ENCODE measurements at regions not wholly inside any gene's neighbourhood (a gene's known extent, or its start where the extent isn't known, plus 50 kb on each side); places are given as distances from the start of the nearest gene placed in this dataset.

GRCh38 chr5:8553364-8553763 lies 684.4 kb downstream of the MTRR start:
- FAIRE-seq: no peak
- TF ChIP-seq NR2F1 (CRISPR knock-in tag; IDR thresholded peaks at IDR 0.05) (no peak), THYN1 (CRISPR knock-in tag; IDR thresholded peaks at IDR 0.05; ENCODE audit: borderline replicate concordance, low read depth) (no peak)

DNA sequence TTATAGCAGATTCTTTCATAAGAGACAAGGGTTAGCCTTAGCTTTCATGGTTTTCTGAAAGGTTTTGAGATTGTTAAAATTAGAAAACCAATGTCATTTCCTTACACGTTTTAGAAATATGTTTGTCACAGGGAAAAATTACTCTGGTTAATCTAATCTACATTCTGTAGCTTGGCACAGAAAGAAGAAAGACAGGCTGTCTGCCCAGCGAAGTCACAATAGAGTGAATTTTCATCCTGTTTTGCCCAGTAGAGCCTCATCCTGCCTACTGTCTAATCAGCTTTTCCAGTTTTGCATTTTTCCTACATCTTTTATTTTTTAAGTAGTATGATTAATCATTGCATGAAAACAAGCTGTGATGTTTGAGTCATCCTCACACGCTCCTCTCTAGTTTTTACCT lies 688.8 kb downstream of the MTRR start:
- no TSS peak for BruUV-seq (replicated peaks)
- 4% methylated on average over 3 of the region's 3 CpGs for WGBS (ENCODE audit: low lambda C conversion rate)
- intact Hi-C loops (cut with micrococcal nuclease; ENCODE audit: unreplicated experiment): no loop called here
- TF ChIP-seq ZNF605 (CRISPR knock-in tag; IDR thresholded peaks at IDR 0.05) (no peak), AKAP8 (CRISPR knock-in tag; IDR thresholded peaks at IDR 0.05) (no peak), PHB2 (IDR thresholded peaks at IDR 0.05; ENCODE audit: partially characterized antibody) (no peak), ZNF124 (CRISPR knock-in tag; IDR thresholded peaks at IDR 0.05) (no peak), ZBTB8A (CRISPR knock-in tag; IDR thresholded peaks at IDR 0.05; ENCODE audit: borderline replicate concordance, low read depth) (no peak), SNAPC4 (CRISPR knock-in tag; IDR thresholded peaks at IDR 0.05) (no peak), MYC (CRISPR knock-in tag; IDR thresholded peaks at IDR 0.05; ENCODE audit: borderline replicate concordance) (no peak), JUNB (CRISPR knock-in tag; IDR thresholded peaks at IDR 0.05; ENCODE audit: borderline replicate concordance) (no peak), TEF (CRISPR knock-in tag; IDR thresholded peaks at IDR 0.05) (no peak), MZF1 (CRISPR knock-in tag; IDR thresholded peaks at IDR 0.05; ENCODE audit: borderline replicate concordance) (no peak)
- TF ChIP-seq, protein P1, sequence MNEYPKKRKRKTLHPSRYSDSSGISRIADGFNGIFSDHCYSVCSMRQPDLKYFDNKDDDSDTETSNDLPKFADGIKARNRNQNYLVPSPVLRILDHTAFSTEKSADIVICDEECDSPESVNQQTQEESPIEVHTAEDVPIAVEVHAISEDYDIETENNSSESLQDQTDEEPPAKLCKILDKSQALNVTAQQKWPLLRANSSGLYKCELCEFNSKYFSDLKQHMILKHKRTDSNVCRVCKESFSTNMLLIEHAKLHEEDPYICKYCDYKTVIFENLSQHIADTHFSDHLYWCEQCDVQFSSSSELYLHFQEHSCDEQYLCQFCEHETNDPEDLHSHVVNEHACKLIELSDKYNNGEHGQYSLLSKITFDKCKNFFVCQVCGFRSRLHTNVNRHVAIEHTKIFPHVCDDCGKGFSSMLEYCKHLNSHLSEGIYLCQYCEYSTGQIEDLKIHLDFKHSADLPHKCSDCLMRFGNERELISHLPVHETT (CRISPR knock-in tag; conservative IDR thresholded peaks at IDR 0.05): no peak

More at GRCh38 chr5:8553364-8553763, 684.4 kb downstream of the MTRR start:
- intact Hi-C loops (cut with micrococcal nuclease; ENCODE audit: unreplicated experiment) (no loop called here), in situ Hi-C loops (cut with HindIII; ENCODE audit: extremely low pct_ligation_motif_present, low pct_unique_long_range_greater_than_20kb) (no loop called here)
- Histone ChIP-seq H3K27me3 (ENCODE audit: control insufficient read depth in 1 of 2, insufficient read depth in 2 of 2, low read length in 2 of 2) (no peaks in the 10 kb centered on the region), H3K9me3 (ENCODE audit: low read length) (peaks cover 62% of the 10 kb centered on the region), H3K36me3 (replicated peaks in 1 of 2; ENCODE audit: control insufficient read depth in 1 of 2, insufficient read depth in 2 of 2, low read length in 2 of 2) (no peaks in the 10 kb centered on the region), H3K79me2 (ENCODE audit: insufficient read depth, low read length) (no peaks in the 10 kb centered on the region), H4K20me1 (ENCODE audit: insufficient read depth, low read length) (no peaks in the 10 kb centered on the region), H3K27ac (ENCODE audit: extremely low read length, insufficient read depth, low read length) (no peak overlapping the region), H3K4me3 (replicated peaks in 1 of 3; ENCODE audit: insufficient read depth in 1 of 3, low read depth in 2 of 3, low read length in 3 of 3) (no peak overlapping the region), H3K9ac (ENCODE audit: insufficient read depth, low read depth, low read length) (no peak overlapping the region), H2AFZ (ENCODE audit: low read length) (no peak overlapping the region), H3K4me2 (ENCODE audit: low read depth, low read length) (no peak overlapping the region), H3K4me1 (ENCODE audit: insufficient read depth, low read length) (no peaks in the 10 kb centered on the region)
- CTCF ChIA-PET (ENCODE audit: low intra/inter-chr PET ratio, low total read pairs): no interaction called here
- BruUV-seq (replicated peaks): no TSS peak
- DNase-seq (ENCODE audit: low spot score): no peak
- no peak for ATAC-seq
- POLR2A ChIA-PET: no interaction called here

More for the DNA sequence above, 688.8 kb downstream of the MTRR start:
- H3K27me3 ChIP-seq (ENCODE audit: control insufficient read depth in 1 of 2, insufficient read depth in 2 of 2, low read length in 2 of 2): no peaks in the 10 kb centered on the region
- in situ Hi-C loops (cut with HindIII; ENCODE audit: extremely low pct_ligation_motif_present, low pct_unique_long_range_greater_than_20kb): no loop called here
- no peaks in the 10 kb centered on the region for H4K20me1 ChIP-seq (ENCODE audit: insufficient read depth, low read length)
- POLR2A ChIA-PET: no interaction called here
- FAIRE-seq (no peak), DNase-seq (ENCODE audit: low spot score) (no peak), ATAC-seq (no peak)
- H2AFZ ChIP-seq (ENCODE audit: low read length): no peak overlapping the region
- no peaks in the 10 kb centered on the region for H3K36me3 ChIP-seq (replicated peaks in 1 of 2; ENCODE audit: control insufficient read depth in 1 of 2, insufficient read depth in 2 of 2, low read length in 2 of 2)
- H3K79me2 ChIP-seq (ENCODE audit: insufficient read depth, low read length): no peaks in the 10 kb centered on the region
- H3K4me3 ChIP-seq (replicated peaks in 1 of 3; ENCODE audit: insufficient read depth in 1 of 3, low read depth in 2 of 3, low read length in 3 of 3): no peak overlapping the region
- H3K4me2 ChIP-seq (ENCODE audit: low read depth, low read length): no peak overlapping the region
- CTCF ChIA-PET (ENCODE audit: low intra/inter-chr PET ratio, low total read pairs): no interaction called here
- H3K4me1 ChIP-seq (ENCODE audit: insufficient read depth, low read length): no peaks in the 10 kb centered on the region
- H3K9ac ChIP-seq (ENCODE audit: insufficient read depth, low read depth, low read length): no peak overlapping the region
- H3K9me3 ChIP-seq (ENCODE audit: low read length): peaks cover 46% of the 10 kb centered on the region
- no peak overlapping the region for H3K27ac ChIP-seq (ENCODE audit: extremely low read length, insufficient read depth, low read length)
